Right renal cortex interstitium (tissue), 3 donors: ENCODE measurements at regions not wholly inside any gene's neighbourhood (a gene's known extent, or its start where the extent isn't known, plus 50 kb on each side); places are given as distances from the start of the nearest gene placed in this dataset.
"Not testable (repeated sequence)": the region's sequence is repeated elsewhere in the genome, so short reads cannot be mapped to it uniquely, and the experiment has no call there.

Source experiments
- DNase-seq, 3 donors: peaks; one replicate each; pipeline ENCODE4 v3.0.0-alpha.2; 2013; ENCODE audit warnings: low read depth in 3 of 3, low spot score in 2 of 3

GRCh38 chr6:137795501-137795900 is 71.6 kb upstream of the TNFAIP3 start:
- DNase-seq: no peak

- no peak for DNase-seq
Observed at GRCh38 chr6:137798261-137798660, 68.8 kb upstream of the TNFAIP3 start.

- no peak for DNase-seq
Observed at GRCh38 chr6:137798846-137799245, 68.2 kb upstream of the TNFAIP3 start.

- no peak for DNase-seq
Observed at GRCh38 chr6:137799950-137800568, 67.0 kb upstream of the TNFAIP3 start.

- DNase-seq: no peak
Observed at GRCh38 chr6:137800762-137801161, 66.3 kb upstream of the TNFAIP3 start.

- no peak for DNase-seq
Observed at GRCh38 chr6:137801352-137802114, 65.5 kb upstream of the TNFAIP3 start.

GRCh38 chr6:137802408-137803182 is 64.5 kb upstream of the TNFAIP3 start:
- no peak for DNase-seq

GRCh38 chr6:137804637-137805036 is 62.4 kb upstream of the TNFAIP3 start:
- no peak for DNase-seq

GRCh38 chr6:137805622-137806021 is 61.4 kb upstream of the TNFAIP3 start:
- no peak for DNase-seq

- DNase-seq: no peak
Observed at GRCh38 chr6:137806914-137807682, 60.0 kb upstream of the TNFAIP3 start.

- no peak for DNase-seq
Observed at GRCh38 chr6:137808191-137808590, 58.9 kb upstream of the TNFAIP3 start.

- no peak for DNase-seq
Observed at GRCh38 chr6:137808836-137809315, 58.2 kb upstream of the TNFAIP3 start.

- DNase-seq: not testable (repeated sequence)
Observed at GRCh38 chr6:137809895-137810553, 57.0 kb upstream of the TNFAIP3 start.

GRCh38 chr6:137810554-137811120 is 56.4 kb upstream of the TNFAIP3 start:
- no peak for DNase-seq

GRCh38 chr6:137811121-137811915 is 55.7 kb upstream of the TNFAIP3 start:
- no peak for DNase-seq

GRCh38 chr6:137811916-137812553 is 55.0 kb upstream of the TNFAIP3 start:
- no peak for DNase-seq

GRCh38 chr6:137813308-137813970 is 53.6 kb upstream of the TNFAIP3 start:
- DNase-seq: no peak

- not testable (repeated sequence) for DNase-seq
Observed at GRCh38 chr6:137814030-137814429, 53.0 kb upstream of the TNFAIP3 start.
